ENCODE measurements at regions not wholly inside any gene's neighbourhood (a gene's known extent, or its start where the extent isn't known, plus 50 kb on each side); places are given as distances from the start of the nearest gene placed in this dataset.
A peak's percentile ranks its signal among the peaks of the same experiment; 100 is the strongest.

DNA sequence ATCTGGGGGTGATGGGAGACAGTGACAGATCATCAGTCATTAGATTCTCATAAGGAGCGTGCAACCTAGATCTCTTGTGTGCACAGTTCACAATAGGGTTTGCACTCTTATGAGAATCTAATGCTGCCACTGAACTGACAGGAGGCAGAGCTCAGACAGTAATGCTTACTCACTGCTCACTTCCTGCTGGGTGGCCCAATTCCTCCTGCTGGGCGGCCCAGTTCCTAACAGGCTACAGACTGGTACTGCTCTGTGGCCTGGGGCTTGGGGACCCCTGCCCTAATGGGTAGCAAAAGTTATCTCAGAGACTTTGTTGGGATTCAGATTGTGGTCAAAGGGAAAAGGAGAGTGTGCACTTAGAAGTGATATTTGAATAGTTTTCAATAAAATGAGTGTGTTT, 840.1 kb upstream of the ID2 start:
- POLR2A ChIA-PET: no interaction called here
- H3K9me3 Mint-ChIP-seq: peaks cover 0 to 6% (median 1%) of the 10 kb centered on the region in 9 donors
- H3K36me3 Mint-ChIP-seq: peaks cover 0 to 1% (median 0%) of the 10 kb centered on the region in 3 donors
- ATAC-seq: no peak
- DNase-seq: no peak
- H3K27me3 Mint-ChIP-seq: no peaks in the 10 kb centered on the region
- no peak overlapping the region for H3K27ac Mint-ChIP-seq
- H3K4me3 Mint-ChIP-seq: no peak overlapping the region
- H3K4me1 Mint-ChIP-seq: peaks cover 0 to 3% (median 2%) of the 10 kb centered on the region in 4 donors

DNA sequence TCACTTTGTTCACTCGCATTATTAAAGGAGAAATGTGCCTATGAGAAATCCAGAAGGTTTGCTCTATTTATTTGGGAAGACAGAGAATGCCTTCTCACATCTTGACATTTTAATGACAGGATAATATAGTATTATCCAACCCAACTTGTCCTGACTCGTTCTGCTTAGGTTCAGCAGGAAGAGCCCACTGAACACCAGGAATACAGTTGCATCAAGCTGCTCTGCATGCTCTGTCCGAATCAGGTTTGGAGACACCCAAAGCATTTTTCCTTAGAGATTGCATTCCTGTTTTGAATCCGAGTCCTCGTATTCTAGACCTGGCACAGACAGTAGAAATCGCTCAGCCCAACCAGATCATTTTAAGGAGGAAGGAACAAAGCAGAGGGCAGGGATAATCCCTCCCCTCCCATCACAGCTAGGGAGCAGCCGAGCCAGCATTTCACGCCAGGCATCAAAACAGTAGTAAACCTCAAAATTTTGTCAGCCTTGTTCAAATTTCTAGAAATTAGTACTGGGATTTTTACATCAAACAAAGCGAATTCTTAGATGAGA, 837.4 kb upstream of the ID2 start:
- ATAC-seq (no peak), DNase-seq (no peak)
- H3K4me3 Mint-ChIP-seq: no peak overlapping the region
- H3K9me3 Mint-ChIP-seq: peaks cover 0 to 6% (median 1%) of the 10 kb centered on the region in 9 donors
- no peaks in the 10 kb centered on the region for H3K27me3 Mint-ChIP-seq
- no peak overlapping the region for H3K27ac Mint-ChIP-seq
- POLR2A ChIA-PET: no interaction called here
- H3K36me3 Mint-ChIP-seq: peaks cover 0 to 1% (median 0%) of the 10 kb centered on the region in 3 donors
- H3K4me1 Mint-ChIP-seq: peaks cover 0 to 3% (median 2%) of the 10 kb centered on the region in 4 donors

DNA sequence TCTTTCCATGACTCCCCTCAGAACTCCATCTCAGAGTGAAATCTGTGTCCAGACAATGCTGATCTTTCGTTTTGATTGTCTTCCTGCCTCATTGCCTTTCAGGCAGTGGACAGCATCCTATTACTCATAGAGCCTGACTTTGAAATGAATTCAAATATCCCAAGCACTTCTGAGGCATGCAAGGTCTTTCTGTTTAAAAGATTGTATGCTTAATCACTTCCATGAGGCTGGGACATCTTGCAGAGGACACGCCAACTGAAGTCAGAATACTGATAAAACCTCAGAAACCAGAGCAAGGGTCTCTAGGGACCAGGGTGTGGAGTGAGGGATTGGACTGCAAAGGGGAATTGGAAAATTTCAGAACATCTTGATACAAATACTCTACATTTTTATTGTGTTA, 836.5 kb upstream of the ID2 start:
- no peaks in the 10 kb centered on the region for H3K27me3 Mint-ChIP-seq
- H3K4me3 Mint-ChIP-seq: no peak overlapping the region
- H3K27ac Mint-ChIP-seq: no peak overlapping the region
- ATAC-seq (no peak), DNase-seq (no peak)
- peaks cover 0 to 3% (median 2%) of the 10 kb centered on the region in 4 donors for H3K4me1 Mint-ChIP-seq
- H3K9me3 Mint-ChIP-seq: peaks cover 0 to 6% (median 0%) of the 10 kb centered on the region in 9 donors
- POLR2A ChIA-PET: no interaction called here
- H3K36me3 Mint-ChIP-seq: peaks cover 0 to 1% (median 0%) of the 10 kb centered on the region in 3 donors

DNA sequence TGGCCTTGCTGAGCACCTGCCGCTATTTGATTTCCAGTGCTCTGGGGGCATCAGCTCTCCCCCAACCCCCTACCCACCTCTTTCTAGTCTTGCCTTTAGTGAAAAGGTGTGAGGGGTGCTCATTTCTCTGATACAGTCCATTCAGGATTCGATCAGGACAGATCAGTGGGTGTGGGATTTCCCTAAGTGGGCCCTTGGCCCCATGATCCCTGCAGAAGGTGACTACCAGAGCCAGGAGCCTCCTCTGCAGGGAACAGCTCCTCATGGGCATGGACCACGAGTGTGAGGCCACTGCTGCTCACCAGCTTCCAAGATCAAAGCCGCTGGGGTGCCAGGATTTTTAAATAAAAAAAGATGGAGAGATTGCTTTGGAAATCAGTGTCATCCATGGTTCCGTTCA, 835.2 kb upstream of the ID2 start:
- Mint-ChIP-seq H3K27ac (no peak overlapping the region), H3K9me3 (no peaks in the 10 kb centered on the region), H3K36me3 (no peaks in the 10 kb centered on the region), H3K4me3 (no peak overlapping the region), H3K4me1 (peaks cover 0 to 3% (median 2%) of the 10 kb centered on the region in 4 donors), H3K27me3 (no peaks in the 10 kb centered on the region)
- POLR2A ChIA-PET: no interaction called here
- ATAC-seq (no peak), DNase-seq (no peak)

GRCh38 chr2:7847321-7847720, 834.5 kb upstream of the ID2 start:
- no peak overlapping the region for H3K4me3 Mint-ChIP-seq
- DNase-seq: no peak
- H3K27ac Mint-ChIP-seq: peak overlapping the region in 1 of 10 donors; percentile 14
- POLR2A ChIA-PET: interaction anchor here (0.6 to 0.7 kb wide), 2 partner anchors 420 to 943 kb away, joined by 3 read pairs; no protein-coding TSS in a partner anchor
- no peaks in the 10 kb centered on the region for H3K4me1 Mint-ChIP-seq
- ATAC-seq: no peak
- H3K36me3 Mint-ChIP-seq: no peaks in the 10 kb centered on the region
- no peaks in the 10 kb centered on the region for H3K27me3 Mint-ChIP-seq
- no peaks in the 10 kb centered on the region for H3K9me3 Mint-ChIP-seq

DNA sequence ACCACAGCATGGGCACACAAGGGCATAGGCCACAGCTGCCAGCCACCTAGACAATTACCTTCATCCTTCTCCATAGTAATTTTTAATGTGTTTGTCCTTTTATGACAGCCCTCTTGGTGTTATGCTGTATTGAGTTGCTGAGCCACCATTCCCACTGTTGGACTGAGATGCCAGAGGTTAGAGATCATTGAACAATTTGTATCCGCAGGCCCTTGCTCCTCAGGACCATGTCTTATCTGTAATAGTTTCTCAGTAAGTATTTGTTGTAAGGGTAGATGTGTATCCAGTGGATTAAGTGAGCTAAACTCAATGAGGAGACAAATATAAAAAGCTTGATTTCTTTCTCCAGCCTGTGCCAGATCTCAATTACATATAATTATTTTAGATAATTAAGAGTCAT, 832.8 kb upstream of the ID2 start:
- H3K4me1 Mint-ChIP-seq: no peaks in the 10 kb centered on the region
- DNase-seq (no peak), ATAC-seq (no peak)
- H3K36me3 Mint-ChIP-seq: no peaks in the 10 kb centered on the region
- H3K27ac Mint-ChIP-seq: no peak overlapping the region
- POLR2A ChIA-PET: no interaction called here
- H3K9me3 Mint-ChIP-seq: no peaks in the 10 kb centered on the region
- no peak overlapping the region for H3K4me3 Mint-ChIP-seq
- no peaks in the 10 kb centered on the region for H3K27me3 Mint-ChIP-seq

DNA sequence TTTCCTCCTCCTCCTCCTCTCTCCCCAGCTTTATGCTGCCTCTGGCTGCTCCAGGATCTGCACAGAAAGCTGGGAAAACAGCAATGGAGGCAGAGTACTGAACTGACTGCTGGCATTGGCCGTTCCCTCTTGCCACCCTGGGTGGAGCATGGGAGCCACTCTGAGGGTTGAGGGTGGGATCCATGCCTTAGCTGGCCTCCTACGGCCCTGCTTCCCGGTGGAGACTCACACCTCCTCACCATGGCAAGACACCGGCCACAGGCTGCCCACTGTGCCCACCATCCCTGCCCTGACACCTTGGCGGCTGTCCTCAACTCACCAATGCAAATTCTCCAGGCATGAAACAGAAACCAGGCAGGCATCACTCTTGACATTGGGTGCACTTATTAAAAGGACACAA, 832.3 kb upstream of the ID2 start:
- H3K36me3 Mint-ChIP-seq: no peaks in the 10 kb centered on the region
- ATAC-seq: no peak
- POLR2A ChIA-PET: no interaction called here

DNA sequence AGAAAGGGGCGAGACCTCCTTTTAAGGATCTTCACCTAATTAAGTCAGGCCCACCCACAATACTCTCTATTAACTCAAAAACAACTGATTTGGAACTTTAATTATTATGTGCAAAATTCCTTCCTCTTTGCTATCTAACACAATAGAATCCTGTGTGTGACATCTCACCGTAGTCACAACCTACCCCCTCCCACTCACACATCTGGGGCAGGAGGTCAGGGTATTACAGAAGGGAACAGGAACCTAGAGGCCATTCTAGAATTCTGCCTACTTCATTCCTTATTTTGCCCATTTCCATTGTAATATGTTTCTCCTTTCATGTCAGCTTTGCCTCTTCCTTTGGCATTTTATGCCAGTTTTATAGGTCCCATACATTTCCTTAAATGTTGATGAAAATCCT, 829.3 kb upstream of the ID2 start:
- H3K9me3 Mint-ChIP-seq: no peaks in the 10 kb centered on the region
- H3K4me1 Mint-ChIP-seq: peaks cover 0 to 2% (median 0%) of the 10 kb centered on the region in 4 donors
- no peak for ATAC-seq
- POLR2A ChIA-PET: no interaction called here
- H3K27ac Mint-ChIP-seq: peak overlapping the region in 1 of 10 donors; percentile 2
- H3K36me3 Mint-ChIP-seq: no peaks in the 10 kb centered on the region
- H3K4me3 Mint-ChIP-seq: no peak overlapping the region
- H3K27me3 Mint-ChIP-seq: peaks cover 0 to 2% (median 0%) of the 10 kb centered on the region in 5 donors
- no peak for DNase-seq

More for the DNA sequence above, 832.3 kb upstream of the ID2 start:
- Mint-ChIP-seq H3K9me3 (no peaks in the 10 kb centered on the region), H3K27ac (no peak overlapping the region), H3K4me3 (no peak overlapping the region), H3K4me1 (no peaks in the 10 kb centered on the region), H3K27me3 (peaks cover 0 to 2% (median 0%) of the 10 kb centered on the region in 5 donors)
- DNase-seq: no peak

DNA sequence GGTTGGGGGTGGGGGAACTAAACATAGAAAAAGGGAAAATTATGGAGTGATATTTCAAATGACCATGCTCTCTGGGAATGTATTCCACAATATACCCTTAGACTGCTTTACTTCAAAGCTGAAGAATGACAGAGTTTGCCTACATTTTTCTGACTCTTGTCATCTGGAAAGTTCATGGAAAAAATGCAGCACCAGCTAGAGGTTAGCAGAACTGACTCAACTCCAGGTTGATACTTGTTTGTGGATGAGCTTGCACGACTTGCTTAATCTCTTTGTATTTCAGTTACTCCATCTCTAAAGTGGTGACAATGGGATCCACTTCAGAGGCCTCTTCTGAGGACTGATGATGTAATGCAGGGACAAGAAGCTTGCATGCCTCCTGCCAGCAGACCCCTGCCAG, 824.0 kb upstream of the ID2 start:
- Mint-ChIP-seq H3K36me3 (no peaks in the 10 kb centered on the region), H3K27ac (no peak overlapping the region), H3K27me3 (peaks cover 0 to 2% (median 0%) of the 10 kb centered on the region in 5 donors), H3K4me3 (no peak overlapping the region), H3K4me1 (peaks cover 0 to 4% (median 0%) of the 10 kb centered on the region in 4 donors), H3K9me3 (no peaks in the 10 kb centered on the region)
- DNase-seq (no peak), ATAC-seq (no peak)
- POLR2A ChIA-PET: no interaction called here

DNA sequence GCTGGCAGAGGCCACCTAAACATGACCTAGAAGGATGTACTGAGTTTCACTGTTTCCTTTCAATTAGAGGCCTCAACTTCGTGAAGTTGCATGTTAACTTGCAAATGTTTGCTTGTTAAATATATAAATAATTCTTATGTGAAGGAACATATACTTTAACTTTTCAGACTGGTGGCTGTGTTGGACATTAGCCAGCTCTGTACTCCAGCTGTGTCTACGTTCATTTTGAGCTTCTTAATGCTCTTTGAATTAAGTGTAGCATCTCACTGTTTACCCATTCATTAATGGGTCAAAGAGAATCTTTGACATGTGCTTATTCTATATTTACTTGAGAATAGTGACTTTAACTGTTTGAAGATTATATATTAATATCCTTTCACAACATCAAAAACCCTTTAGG, 823.2 kb upstream of the ID2 start:
- H3K27me3 Mint-ChIP-seq: peaks cover 0 to 2% (median 0%) of the 10 kb centered on the region in 5 donors
- no peak overlapping the region for H3K27ac Mint-ChIP-seq
- DNase-seq: no peak
- H3K9me3 Mint-ChIP-seq: no peaks in the 10 kb centered on the region
- ATAC-seq: no peak
- peaks cover 0 to 4% (median 0%) of the 10 kb centered on the region in 4 donors for H3K4me1 Mint-ChIP-seq
- no peaks in the 10 kb centered on the region for H3K36me3 Mint-ChIP-seq
- H3K4me3 Mint-ChIP-seq: no peak overlapping the region
- POLR2A ChIA-PET: no interaction called here

DNA sequence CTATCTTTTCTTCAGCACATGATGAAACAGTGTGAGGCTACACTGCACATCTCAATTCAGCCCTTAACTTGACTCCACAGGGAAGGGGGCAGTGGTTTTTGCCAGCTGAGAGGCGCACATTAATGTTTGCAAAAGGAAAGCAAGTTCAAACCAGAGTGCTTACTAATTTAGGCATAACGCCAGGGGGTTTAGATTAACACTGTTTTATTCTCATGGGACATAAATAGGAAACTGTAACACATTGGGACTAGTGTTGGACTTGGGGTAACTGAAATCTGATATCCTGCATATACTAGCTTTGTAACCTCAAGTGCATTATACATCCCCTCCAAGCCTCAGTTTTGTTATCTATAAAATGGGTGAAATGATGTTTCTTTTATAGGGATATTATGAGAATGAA, 821.2 kb upstream of the ID2 start:
- H3K36me3 Mint-ChIP-seq: peaks cover 0 to 3% (median 0%) of the 10 kb centered on the region in 3 donors
- H3K27me3 Mint-ChIP-seq: no peaks in the 10 kb centered on the region
- DNase-seq (no peak), ATAC-seq (no peak)
- POLR2A ChIA-PET: no interaction called here
- H3K9me3 Mint-ChIP-seq: peaks cover 0 to 3% (median 0%) of the 10 kb centered on the region in 9 donors
- peak overlapping the region in 1 of 10 donors; percentile 37 for H3K27ac Mint-ChIP-seq
- H3K4me1 Mint-ChIP-seq: peaks cover 0 to 4% (median 0%) of the 10 kb centered on the region in 4 donors
- H3K4me3 Mint-ChIP-seq: no peak overlapping the region

GRCh38 chr2:7861910-7862702, 819.8 kb upstream of the ID2 start:
- no peak overlapping the region for H3K4me3 Mint-ChIP-seq
- H3K27me3 Mint-ChIP-seq: no peaks in the 10 kb centered on the region
- ATAC-seq (no peak), DNase-seq (no peak)
- peak overlapping the region in 1 of 10 donors; percentile 36 for H3K27ac Mint-ChIP-seq
- peaks cover 0 to 3% (median 0%) of the 10 kb centered on the region in 9 donors for H3K9me3 Mint-ChIP-seq
- H3K36me3 Mint-ChIP-seq: peaks cover 0 to 3% (median 0%) of the 10 kb centered on the region in 3 donors
- H3K4me1 Mint-ChIP-seq: peaks cover 0 to 4% (median 0%) of the 10 kb centered on the region in 4 donors
- POLR2A ChIA-PET: no interaction called here

DNA sequence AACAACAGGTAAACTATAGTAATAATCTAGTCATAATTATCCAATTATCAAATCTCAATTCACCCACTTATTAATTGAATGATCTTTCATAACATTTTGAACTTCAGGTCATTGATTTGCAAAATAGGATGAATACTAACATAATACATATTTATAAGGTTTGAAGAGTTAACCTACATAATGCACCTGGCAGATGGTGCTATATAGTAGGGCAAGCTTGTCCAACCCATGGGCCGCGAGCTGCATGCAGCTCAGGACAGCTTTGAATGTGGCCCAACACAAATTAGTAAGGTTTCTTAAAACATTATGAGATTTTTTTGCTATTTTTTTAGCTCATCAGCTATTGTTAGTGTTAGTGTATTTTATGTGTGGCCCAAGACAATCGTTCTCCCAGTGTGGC, 815.8 kb upstream of the ID2 start:
- Mint-ChIP-seq H3K4me3 (no peak overlapping the region), H3K27ac (no peak overlapping the region), H3K27me3 (no peaks in the 10 kb centered on the region), H3K4me1 (peaks cover 0 to 7% (median 2%) of the 10 kb centered on the region in 4 donors), H3K36me3 (peaks cover 0 to 3% (median 0%) of the 10 kb centered on the region in 3 donors), H3K9me3 (peaks cover 0 to 3% (median 0%) of the 10 kb centered on the region in 9 donors)
- no peak for ATAC-seq
- DNase-seq: no peak
- POLR2A ChIA-PET: no interaction called here
